NT2/D1 (cell line): ENCODE measurements at regions not wholly inside any gene's neighbourhood (a gene's known extent, or its start where the extent isn't known, plus 50 kb on each side); places are given as distances from the start of the nearest gene placed in this dataset.

Source experiments
- DNase-seq: peaks from one replicate; pipeline ENCODE4 v3.0.0-alpha.2; 2011; ENCODE audit warnings: low read depth, low spot score
- H3K27me3 ChIP-seq: 2 replicates; pipeline ENCODE4 v1.6.0; 2011; ENCODE audit warnings: mild to moderate bottlenecking; ENCODE audit not compliant: insufficient read length, insufficient read depth
- H3K36me3 ChIP-seq: 2 replicates; pipeline ENCODE4 v1.6.1; 2011; ENCODE audit warnings: mild to moderate bottlenecking, low read length, mixed read lengths; ENCODE audit not compliant: insufficient read depth, insufficient read length
- H3K4me1 ChIP-seq: 2 replicates; pipeline ENCODE4 v1.5.1; 2011; ENCODE audit not compliant: insufficient read depth, insufficient read length
- H3K4me3 ChIP-seq: 2 replicates; pipeline ENCODE4 v1.5.1; 2011; ENCODE audit warnings: low read depth; ENCODE audit not compliant: insufficient read length
- H3K9ac ChIP-seq: 2 replicates; pipeline ENCODE4 v1.6.0; 2011; ENCODE audit warnings: low read depth; ENCODE audit not compliant: insufficient read length
- H3K9me3 ChIP-seq: 2 replicates; pipeline ENCODE4 v1.5.1; 2011; ENCODE audit warnings: mild to moderate bottlenecking, low read length; ENCODE audit not compliant: insufficient read depth
- SUZ12 ChIP-seq: IDR thresholded peaks from 2 replicates; pipeline ENCODE4 v1.6.1; 2011; ENCODE audit not compliant: insufficient read length, insufficient read depth; ENCODE audit errors: extremely low read depth
- YY1 ChIP-seq: IDR thresholded peaks from 2 replicates; pipeline ENCODE4 v1.6.1; 2011; ENCODE audit not compliant: insufficient read length, insufficient read depth
- ZNF274 ChIP-seq: IDR thresholded peaks from 2 replicates; pipeline ENCODE4 v1.6.1; 2011; ENCODE audit warnings: mild to moderate bottlenecking, low read depth, low read length

DNA sequence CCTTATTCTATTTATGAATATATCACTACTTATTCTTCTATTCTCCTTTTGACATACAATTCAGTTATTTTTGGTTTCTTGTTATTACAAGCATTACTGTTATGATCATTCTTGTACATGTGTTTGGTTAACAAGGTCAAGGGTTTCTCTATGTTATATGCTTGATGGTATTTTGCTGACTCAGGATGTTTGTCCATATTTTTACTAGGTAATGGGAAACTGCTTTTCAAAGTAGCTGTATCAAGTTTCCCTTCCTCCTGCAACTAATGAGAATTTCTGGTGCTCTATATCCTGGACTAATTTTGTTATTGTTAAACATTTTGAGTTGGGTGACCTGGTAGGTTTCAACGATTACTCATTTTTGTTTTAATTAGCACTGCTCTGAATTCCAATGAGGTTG lies 841.0 kb downstream of the OTOL1 start:
- TF ChIP-seq YY1 (no peak), ZNF274 (no peak), SUZ12 (no peak)
- Histone ChIP-seq H3K4me3 (no peak overlapping the region), H3K4me1 (no peaks in the 10 kb centered on the region), H3K36me3 (no peaks in the 10 kb centered on the region), H3K9me3 (peaks cover 12% of the 10 kb centered on the region; the same call in 1 of the 2 replicates), H3K9ac (no peak overlapping the region), H3K27me3 (no peaks in the 10 kb centered on the region)
- DNase-seq: no peak

DNA sequence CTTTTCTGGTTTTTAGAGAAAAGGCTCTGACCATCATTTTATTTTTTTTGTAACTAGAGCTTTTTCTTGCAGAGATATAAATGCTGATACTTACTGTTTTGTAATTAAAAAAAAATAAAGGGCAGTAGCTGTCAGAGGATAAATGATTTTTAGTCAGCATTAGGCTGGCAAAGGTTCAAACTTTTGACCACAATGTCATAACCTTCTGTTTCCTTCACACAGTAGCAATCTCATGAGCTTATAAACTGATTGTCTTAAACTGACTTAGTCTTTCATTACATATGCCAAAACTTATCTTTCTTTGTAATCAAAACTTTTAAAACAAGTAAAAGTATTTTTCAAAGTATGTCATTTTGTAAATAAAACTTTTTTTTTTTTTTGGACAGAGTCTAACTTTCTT lies 841.9 kb downstream of the OTOL1 start:
- Histone ChIP-seq H3K4me3 (no peak overlapping the region), H3K27me3 (no peaks in the 10 kb centered on the region), H3K36me3 (no peaks in the 10 kb centered on the region), H3K9ac (no peak overlapping the region), H3K4me1 (no peaks in the 10 kb centered on the region), H3K9me3 (peaks cover 12% of the 10 kb centered on the region; the same call in 1 of the 2 replicates)
- DNase-seq: no peak
- TF ChIP-seq SUZ12 (no peak), ZNF274 (no peak), YY1 (no peak)

DNA sequence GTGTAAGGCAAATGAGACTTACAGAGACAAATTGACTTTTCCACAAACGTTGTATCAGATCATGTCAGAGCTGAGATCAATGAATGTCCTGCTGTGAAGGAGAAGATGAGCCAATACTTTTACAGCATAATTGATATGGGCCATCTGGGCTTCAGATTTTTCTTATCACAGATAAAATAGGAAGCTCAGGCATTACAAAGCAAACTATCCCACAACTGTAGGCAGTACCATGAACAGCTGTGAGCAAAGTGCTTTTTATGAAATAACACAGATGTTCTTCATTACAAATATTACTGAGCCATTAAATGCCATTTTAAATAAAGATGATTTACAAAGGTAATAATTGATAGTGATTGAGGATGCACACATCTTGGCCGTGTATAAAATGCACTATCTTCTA lies 852.3 kb downstream of the OTOL1 start:
- H3K27me3 ChIP-seq: no peaks in the 10 kb centered on the region
- no peaks in the 10 kb centered on the region for H3K36me3 ChIP-seq
- no peak for TF ChIP-seq YY1
- no peak for TF ChIP-seq ZNF274
- no peak for TF ChIP-seq SUZ12
- DNase-seq: no peak
- no peaks in the 10 kb centered on the region for H3K4me1 ChIP-seq
- H3K9ac ChIP-seq: no peak overlapping the region
- no peaks in the 10 kb centered on the region for H3K9me3 ChIP-seq
- H3K4me3 ChIP-seq: no peak overlapping the region

DNA sequence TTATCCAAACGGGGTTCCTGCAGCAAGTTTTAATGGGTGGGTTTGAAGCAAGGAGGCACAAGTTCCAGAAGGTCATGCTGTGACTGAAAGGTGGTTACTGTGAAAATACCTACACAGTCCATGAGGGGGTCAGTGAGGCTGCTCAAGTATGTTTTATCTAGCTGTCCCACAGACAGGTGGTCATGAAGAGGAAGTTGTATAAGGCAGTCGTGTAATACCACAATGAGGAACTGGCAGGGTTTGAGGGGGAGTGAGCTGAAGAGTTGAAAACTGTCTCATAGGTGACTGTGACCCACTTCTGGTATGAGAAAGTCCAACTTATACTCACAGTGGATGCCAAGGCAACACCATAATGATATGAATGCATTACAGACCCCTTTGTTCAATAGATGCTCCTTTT lies 856.8 kb downstream of the OTOL1 start:
- TF ChIP-seq SUZ12: no peak
- no peak for TF ChIP-seq YY1
- no peak for TF ChIP-seq ZNF274
- H3K4me3 ChIP-seq: no peak overlapping the region
- no peaks in the 10 kb centered on the region for H3K9me3 ChIP-seq
- no peaks in the 10 kb centered on the region for H3K27me3 ChIP-seq
- no peaks in the 10 kb centered on the region for H3K36me3 ChIP-seq
- H3K4me1 ChIP-seq: no peaks in the 10 kb centered on the region
- H3K9ac ChIP-seq: no peak overlapping the region
- DNase-seq: no peak

DNA sequence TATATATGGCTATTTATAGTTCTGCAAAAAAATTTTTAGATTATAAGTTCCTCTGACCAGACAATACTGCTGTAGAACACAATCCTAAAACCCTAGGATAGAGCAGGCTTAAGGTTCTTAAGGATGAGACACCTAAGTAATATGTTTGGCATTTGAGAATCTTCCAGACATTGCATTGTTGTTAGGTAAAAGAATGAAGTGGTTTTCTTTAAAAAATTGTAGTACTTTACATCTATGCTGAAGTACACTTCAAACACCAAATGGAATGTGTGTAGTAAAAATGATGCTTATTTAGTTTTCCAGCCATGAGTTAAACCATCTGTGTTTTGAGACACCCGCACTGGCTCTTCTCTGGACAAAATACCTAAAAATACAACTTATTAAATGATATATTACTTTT lies 857.7 kb downstream of the OTOL1 start:
- Histone ChIP-seq H3K9ac (no peak overlapping the region), H3K4me3 (no peak overlapping the region), H3K4me1 (no peaks in the 10 kb centered on the region), H3K27me3 (no peaks in the 10 kb centered on the region), H3K9me3 (no peaks in the 10 kb centered on the region), H3K36me3 (no peaks in the 10 kb centered on the region)
- DNase-seq: no peak
- TF ChIP-seq YY1 (no peak), SUZ12 (no peak), ZNF274 (no peak)

DNA sequence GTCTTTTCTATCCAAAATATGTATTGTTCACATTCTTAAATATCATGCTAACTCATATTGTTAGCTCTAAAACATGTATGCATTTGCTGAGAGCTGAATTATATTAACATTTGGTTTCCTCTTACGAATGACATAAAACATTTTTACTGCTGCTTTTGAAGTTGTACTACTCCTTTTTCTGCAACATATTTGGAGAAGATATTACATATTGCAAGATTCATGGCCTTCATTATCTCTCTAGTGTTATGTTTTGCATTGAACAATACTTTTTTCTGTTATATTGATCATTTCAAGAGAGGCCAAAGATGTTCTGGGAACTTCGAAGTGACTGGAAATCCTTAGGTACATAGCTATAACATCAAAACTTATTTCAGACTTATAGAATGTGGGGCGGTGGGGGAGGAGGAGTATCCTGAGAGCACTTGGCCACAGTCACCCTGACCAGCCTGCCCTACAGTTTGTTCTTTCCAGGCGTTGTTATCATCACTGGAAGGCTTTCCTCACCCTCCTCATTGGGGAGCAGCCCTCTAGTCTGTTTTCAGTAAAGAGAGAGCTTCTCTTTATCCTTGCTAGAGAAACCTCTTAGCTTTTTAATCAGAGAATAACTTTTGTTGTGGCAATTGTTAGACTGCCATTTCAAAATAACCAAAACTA lies 868.6 kb downstream of the OTOL1 start:
- Histone ChIP-seq H3K36me3 (no peaks in the 10 kb centered on the region), H3K4me3 (no peak overlapping the region), H3K9me3 (no peaks in the 10 kb centered on the region), H3K27me3 (no peaks in the 10 kb centered on the region), H3K9ac (no peak overlapping the region), H3K4me1 (no peaks in the 10 kb centered on the region)
- DNase-seq: no peak
- TF ChIP-seq YY1: no peak
- no peak for TF ChIP-seq SUZ12
- no peak for TF ChIP-seq ZNF274

DNA sequence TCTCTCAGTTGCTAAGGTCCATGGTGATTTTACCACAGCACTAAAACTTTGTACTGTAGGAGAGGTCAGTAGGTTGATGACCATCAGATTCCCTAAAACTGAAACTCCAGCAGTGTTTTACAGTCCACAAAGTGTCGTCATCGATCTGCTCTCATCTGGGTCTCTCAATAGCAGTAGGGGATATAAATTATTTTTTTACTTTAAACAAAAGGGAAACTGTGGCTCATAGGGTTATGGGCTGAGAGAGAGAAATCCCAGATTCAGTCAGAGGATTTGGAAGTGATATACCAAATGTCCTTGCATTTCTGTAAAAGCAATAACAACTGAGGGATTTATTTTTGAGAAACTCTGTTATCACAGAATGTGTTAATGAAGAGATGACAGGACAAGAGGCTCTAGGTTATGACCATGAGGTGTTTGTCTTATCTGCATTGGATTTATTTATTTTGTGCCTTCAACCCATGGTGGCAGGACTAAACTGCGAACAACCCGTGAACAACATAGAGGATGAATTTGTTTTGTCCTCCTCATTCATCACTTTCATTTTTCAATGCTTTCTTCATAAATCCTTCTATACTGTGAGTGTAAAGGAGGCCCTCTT lies 869.7 kb downstream of the OTOL1 start:
- no peak overlapping the region for H3K4me3 ChIP-seq

More for the DNA sequence above, 869.7 kb downstream of the OTOL1 start:
- no peaks in the 10 kb centered on the region for H3K36me3 ChIP-seq
- H3K27me3 ChIP-seq: no peaks in the 10 kb centered on the region
- no peak overlapping the region for H3K9ac ChIP-seq
- TF ChIP-seq YY1 (no peak), SUZ12 (no peak)
- DNase-seq: no peak
- H3K4me1 ChIP-seq: no peaks in the 10 kb centered on the region
- H3K9me3 ChIP-seq: no peaks in the 10 kb centered on the region
